DOHH2 (cell line): ENCODE measurements at regions not wholly inside any gene's neighbourhood (a gene's known extent, or its start where the extent isn't known, plus 50 kb on each side); places are given as distances from the start of the nearest gene placed in this dataset.

Experiments
- CTCF ChIP-seq: fragments of 200-600 bp; sonication (generic); IDR thresholded peaks from one replicate; pipeline ENCODE4 v1.5.1; 2014; ENCODE audit warnings: antibody characterized with exemption, mild to moderate bottlenecking, low read depth, low read length; ENCODE audit not compliant: poor library complexity, severe bottlenecking
- EZH2phosphoT487 ChIP-seq: fragments of 200-600 bp; sonication (generic); IDR thresholded peaks from 2 replicates; pipeline ENCODE4 v1.6.1; 2017; ENCODE audit warnings: borderline replicate concordance, mild to moderate bottlenecking, antibody characterized with exemption, low read length, moderate library complexity, mixed read lengths

- TF ChIP-seq CTCF (no peak), EZH2phosphoT487 (no peak)
These were observed 590.7 kb downstream of the FBXO15 start for GRCh38 chr18:73556904-73557303.
